ENCODE measurements at regions not wholly inside any gene's neighbourhood (a gene's known extent, or its start where the extent isn't known, plus 50 kb on each side); places are given as distances from the start of the nearest gene placed in this dataset.
A peak's percentile ranks its signal among the peaks of the same experiment; 100 is the strongest.

DNA sequence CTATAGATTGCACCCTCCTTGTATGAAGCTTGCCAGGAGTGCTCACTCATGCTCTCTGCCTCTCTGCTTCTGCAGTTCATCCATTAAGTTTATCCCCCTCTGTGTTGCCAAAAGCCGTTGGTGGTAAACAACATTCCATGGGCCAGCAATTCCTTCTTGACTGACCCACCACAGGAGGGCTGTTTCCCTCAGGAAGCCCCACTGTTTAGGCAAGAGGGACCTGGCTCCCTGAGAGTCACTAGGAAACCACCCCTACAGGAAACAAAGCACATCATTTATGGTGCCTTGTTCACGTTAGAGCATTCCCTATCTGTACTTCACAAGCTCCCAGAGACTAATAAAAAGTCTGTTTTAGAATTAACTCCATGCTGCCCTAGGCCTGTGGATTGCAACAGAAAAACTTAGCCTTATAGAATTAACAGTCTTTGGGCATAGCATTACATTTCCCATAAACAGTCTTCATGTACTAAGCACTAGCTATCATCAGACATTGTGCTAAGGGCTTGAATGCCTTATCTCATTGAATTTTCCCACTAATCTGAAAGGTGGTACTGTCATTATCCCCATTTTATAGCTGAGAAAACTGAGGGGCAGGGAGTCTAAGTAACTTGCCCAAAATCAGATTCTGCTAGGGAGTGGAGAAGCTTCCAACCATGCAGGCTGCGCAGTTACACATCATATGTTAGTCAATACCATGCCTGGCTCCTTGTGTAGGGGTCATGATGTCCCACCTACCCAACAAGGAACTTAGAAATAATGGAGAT, 149.9 kb downstream of the SHQ1 start:
- DNase-seq = no peak

DNA sequence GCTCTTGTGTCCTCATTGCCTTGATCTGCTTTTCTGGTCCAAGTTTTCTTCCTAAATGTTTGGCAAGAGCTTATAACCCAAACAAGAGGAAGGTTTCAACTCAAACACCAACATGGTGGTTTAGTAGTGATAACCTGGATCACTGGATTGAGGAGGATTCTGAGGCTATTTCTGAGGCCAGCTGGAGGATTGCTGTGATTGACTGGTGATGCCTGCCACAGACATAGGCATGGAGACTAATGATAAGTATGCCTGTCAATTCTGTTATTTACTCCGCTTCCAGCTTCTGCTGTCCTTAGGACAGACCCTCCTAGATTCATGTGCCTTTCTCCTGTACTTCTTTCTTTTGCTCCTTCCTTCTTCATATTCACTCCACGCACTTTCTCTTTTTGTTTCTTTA, 150.5 kb downstream of the SHQ1 start:
- DNase-seq = no peak

DNA sequence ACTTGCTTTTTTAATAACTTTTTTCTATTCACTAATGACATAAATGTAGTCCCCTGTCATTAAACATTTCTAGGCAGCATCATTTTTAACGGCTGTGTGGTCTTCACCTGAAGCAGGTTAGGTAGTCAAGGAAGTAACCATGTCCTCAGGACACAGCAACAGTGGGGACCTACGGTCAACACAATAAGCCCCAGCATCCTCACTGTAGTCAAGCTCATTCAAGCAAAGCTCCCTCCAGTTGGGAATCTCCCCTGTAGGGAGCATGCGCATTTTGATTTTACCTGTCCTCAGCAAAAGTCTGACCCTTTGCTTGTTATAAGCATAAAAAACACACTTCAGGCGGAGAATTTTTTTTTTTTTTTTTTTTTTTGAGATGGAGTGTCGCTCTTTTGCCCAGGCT, 151.4 kb downstream of the SHQ1 start:
- DNase-seq = no peak

DNA sequence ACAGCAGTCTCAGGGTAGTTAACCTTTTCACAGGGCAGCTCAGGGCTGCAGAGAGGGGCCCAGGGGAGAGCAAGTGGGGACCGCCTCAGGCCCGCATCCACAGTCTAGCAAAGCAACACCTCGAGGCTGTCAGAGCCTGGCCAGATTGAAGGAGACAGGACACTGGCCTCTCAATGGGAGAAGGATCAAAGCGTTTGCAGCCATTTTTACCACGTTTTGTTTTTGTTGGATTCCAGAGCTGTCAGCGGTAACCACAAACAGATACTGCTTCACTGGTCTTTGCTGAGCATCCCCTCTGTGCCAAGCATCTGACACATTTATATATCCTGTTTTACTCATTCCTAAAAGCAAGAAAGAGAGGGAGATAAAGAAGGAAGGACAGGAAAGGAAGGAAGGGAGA, 153.8 kb downstream of the SHQ1 start:
- no peak for DNase-seq

DNA sequence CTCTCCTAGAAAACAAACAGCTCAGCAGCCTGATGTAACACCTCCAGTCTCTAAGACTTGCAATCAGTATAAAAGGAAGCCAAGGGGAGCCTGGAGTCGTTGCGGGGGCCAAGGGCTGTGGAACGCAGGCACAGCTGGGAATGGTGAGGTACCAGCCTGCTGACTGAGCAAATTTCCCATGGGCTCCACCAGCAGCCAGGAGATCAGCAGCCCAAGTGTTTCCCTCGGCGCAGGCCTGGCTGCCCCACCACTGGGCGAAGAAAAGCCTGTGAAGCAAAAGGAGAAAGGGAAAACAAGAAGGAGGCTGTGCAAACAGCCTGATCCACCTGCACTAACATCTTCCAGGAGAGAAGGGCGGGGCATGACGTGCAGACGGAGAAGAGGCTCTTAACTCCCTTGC, 155.3 kb downstream of the SHQ1 start:
- DNase-seq = no peak

DNA sequence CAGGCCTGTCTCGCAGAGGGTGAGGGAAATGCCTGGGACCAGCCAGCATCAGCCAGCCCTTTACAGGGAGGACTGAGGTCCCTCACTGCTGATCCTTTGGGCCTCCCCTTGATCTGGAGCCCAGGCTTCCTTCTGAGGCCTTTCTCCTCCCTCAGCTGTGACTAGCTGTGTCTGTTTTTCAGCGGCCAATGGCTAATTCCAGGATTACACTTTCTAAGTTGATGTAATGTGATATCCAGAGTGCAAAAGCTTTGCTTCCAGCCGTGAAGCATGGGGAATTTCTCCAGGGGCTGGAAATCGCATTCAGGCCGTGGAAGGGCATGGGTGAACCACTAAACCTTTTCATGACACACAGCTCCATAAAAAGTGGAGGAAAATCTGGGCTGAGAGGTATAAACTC, 157.6 kb downstream of the SHQ1 start:
- no peak for DNase-seq

DNA sequence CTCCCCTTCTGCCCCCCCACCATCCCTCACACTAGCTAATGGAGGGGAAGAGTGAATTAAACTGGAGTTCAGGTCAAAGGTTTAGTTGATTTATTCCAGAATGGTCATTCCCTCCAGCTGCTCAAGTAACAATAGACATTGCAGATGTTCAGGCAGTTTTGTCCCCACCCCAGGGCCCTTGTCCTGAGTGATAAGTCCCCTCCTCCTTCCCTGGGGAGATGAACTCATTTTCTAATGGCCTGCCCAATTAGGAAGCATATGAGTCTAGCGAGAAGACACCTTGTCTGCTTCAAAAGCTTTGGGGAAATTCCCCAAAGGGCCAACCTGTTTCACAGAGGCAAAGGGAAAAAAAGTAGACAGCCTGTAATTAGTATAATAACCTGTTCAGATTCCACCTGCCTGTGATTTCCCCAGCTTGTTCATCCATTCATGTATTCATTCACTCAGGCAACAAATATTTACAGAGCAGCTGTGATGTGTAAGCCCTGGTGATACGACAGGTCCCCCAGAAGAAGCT, 165.3 kb downstream of the SHQ1 start:
- DNase-seq = peak; percentile 79 to 82

DNA sequence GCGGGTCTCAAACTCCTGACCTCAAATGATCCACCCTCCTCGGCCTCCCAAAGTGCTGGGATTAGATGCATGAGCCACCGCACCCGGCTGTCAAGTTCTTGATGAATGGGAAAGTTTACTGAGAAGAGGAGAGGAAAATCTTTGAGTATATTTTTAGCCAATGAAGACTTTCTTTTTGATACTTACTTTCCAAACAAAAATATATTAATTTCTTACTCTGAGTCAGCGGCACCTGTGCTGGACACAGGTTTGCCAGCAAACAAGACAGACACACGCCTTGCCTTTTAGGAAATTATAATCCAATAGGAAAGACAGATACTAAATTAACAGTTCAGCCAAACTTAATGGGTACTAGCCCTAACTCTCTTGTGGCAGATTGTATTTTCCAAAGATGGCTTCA, 166.6 kb downstream of the SHQ1 start:
- no peak for DNase-seq

DNA sequence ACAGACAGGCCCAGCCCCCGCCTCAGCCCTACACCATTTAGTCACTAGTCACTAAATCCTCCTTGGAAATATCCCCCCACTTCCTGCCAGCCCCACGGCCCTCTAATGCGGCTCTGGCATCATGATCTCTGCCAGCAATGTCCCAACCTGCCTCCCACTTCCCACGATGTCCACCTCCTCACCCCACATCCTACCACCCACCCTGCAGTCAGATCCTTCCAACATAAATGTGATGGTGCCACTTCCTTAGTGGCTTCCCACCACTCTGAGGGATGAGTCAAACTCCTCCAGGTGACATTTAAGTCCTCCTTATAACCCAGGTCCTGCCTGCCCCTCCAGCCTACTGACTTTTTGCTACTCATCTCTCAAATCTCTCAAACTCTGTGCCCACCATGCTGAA, 167.5 kb downstream of the SHQ1 start:
- no peak for DNase-seq

DNA sequence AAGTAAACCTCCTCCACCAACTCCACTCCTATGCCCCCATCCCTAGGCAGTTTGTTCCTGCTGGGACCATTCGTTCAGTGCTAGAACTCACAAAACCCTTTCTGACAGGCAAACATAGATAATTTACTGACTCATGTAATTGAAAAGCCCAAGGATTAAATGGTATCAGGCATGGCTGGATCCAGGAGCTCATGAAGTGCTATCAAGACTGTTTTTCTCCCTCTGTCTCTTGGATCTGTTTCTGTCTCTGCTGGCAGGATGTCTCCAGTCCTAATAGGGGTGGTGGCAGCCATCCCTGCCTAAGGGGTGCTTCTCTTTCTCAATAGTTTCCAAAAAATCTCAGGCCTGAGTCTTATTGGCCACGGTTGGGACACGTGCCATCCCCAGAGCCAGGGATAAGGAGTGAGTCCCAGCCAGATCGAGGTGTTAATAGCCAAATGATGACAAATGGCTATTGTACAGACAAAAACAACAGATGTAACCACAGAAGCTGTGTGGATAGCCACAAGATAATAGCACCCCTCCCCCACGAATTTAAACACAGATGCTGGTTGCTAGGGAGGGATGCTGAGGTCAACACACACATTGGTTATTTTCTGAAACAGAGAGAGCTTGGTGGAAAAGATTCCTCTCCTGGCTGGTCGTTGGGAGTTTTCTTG, 168.6 kb downstream of the SHQ1 start:
- DNase-seq = no peak

DNA sequence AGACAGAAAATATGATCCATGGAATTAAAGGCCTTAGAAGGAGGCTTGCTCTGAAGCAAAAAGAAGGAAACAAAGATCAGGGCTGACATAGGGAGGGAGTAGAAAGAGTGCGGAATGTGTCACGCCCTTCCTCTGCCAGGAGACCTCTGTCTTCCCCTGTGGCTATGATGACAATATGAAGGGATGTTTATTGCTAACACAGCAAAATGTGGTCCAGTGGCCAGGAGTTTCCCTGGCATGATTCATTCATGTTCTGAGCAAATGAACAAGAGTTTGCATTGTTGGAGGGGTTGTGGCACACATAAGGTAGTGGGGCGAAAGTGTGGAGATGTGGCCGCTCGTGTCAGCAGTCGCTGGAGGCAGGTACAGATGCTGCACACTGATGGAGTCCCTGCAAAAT, 169.4 kb downstream of the SHQ1 start:
- no peak for DNase-seq

DNA sequence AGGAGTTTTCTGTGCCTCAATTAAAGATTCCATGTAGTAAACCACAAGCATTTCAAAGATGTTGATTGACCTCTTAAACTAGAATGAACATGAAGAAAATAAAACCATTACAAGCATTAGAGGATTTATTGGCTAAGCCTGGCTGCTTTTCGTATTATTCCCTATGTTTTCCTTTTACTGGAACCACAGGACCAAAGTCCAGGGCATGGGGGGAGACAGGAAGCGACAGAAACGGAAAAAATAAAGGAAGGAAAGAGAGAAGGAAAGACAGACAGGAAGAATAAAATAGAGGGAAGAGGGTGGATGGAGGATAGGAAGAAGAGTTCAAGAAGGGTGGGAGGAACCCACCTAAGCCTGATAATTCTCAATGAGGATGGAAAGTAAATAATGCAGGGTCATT, 169.9 kb downstream of the SHQ1 start:
- DNase-seq = no peak

DNA sequence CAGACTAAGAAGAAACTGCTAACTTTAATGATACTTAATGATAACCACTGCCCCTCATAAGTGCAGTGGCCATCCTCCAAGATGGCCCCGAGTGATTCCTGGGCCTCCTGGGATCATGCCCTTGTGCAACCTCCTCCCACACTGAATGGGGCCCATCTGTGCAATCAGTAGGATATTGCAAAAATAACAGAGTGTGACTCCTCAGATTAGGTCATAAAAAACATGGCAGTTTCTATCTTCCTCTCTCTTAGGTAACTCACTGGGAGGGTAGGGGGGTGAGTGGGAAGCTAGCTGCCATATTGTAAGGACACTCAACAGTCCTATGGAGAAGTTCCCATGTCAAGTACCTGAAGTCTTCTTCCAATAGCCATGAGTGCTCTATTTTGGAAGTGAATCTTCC, 173.0 kb downstream of the SHQ1 start:
- DNase-seq = no peak

DNA sequence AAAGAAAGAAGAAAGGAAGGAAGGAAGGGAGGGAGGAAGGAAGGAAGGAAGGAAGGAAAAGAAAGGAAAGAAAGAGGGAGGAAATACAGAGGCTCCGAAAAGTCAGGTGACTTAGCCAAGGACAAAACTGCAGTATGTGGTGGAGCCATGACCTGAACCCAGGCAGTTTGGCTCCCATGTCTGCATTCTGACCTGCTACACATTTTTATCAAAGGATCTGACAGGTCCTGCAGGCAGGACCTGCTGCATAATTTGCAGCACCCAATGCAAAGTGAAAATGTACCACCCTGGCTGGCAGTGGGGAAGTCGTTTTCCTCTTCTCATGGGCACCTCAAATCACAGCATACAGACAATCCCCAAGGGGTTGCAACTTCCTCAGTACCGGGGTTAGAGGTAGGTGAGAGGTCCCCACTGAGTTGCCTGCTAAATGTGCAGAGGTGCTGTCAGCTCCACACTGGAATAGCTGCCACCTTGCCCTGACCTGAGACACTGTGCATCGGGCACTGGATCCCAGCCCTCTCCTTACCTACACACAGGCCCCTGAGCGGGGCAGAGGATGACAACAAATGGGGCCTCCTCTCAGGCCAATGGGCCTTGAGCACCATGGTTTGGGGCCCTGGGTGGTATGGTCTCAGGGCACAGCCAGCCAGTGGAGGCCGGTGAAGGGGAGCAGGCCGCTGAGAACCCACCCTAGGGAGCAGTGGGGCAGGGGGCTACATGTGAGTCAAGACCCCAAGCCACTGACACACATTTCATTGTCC, 175.1 kb downstream of the SHQ1 start:
- no peak for DNase-seq

DNA sequence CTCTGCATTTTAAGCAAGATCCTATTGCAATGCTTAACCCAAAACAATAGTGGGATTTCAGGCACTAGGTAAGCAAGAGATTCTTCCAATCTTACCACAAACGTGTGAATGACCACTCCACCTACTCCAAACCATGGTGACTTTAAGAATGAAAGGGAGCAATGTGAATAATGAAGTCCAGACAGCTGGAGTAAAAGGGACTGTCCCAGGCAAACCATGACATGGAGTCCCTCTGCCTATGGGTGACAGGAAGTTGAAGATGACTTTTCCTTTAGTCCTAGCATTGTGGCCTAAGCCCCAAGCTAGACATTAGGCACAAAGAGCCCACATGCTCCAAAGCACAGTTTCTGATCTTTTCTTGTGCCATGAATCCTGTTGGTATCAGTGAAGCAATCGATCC, 179.0 kb downstream of the SHQ1 start:
- DNase-seq = no peak

DNA sequence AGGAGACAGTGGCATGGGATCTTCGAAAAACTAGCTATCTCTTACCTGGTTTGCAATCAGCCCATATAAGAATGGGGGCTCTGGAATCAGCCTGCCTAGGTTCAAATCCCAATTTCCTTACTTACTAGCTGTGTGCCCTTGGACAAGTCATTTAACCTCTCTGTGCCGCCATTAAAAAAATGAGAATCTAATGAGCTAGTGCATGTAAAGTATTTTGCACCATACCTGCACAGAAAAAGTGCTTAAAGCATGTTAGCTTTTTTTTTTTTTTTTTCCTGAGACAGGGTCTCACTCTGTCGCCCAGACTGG, 181.8 kb downstream of the SHQ1 start:
- DNase-seq = no peak

DNA sequence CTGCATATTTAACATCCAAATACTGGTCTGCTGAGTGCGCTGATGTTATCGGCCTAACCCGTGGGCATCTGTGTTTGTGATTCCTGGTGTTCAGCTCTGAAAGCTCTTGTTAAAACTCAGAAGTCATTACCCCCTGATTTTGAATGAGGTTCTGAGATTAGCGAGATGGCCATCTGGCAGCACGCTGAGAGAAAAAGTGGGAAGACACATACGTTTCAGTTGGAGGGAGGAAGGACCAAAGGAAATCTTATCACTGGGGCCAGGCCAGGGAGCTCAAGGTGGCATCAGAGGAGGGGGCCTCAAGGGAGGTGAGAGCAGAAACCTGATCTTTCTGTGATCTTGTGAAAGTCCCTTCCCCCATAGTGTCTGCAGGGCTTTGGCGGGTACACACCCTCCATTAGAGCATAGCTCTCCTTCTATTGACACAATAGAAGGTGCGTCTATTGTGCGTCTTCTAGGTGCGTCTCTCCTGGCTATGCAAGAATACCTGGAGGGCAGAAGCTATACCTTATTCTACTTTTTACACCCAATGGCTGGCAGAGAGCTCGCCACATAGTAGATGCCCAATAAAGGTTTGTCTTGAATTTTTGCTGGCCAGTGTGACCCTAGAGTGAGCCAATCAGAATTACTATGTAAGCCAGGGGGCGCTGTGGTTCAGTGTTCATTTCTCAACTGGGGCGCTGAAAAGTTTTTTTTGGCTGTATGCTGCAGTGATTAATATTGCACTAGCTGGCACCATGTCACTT, 182.4 kb downstream of the SHQ1 start:
- DNase-seq = no peak

DNA sequence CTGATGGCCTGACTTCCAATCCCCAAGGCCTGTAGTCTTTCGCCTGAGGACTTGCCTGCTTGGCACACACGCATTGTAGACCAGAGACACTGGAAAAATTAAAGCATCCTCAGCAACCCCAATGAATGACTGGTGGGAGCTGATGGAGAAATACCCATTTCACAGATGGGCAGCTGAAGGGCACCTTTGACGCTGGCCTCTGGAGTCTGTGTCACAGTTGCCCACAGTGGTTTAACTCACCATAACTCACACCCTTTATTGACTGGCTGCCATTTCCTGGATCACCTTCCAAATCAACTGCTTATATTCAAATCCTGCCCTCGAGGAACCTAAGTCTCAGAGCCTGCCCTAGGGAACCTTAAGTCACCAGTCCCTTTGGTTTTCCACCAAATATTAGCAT, 183.1 kb downstream of the SHQ1 start:
- no peak for DNase-seq

DNA sequence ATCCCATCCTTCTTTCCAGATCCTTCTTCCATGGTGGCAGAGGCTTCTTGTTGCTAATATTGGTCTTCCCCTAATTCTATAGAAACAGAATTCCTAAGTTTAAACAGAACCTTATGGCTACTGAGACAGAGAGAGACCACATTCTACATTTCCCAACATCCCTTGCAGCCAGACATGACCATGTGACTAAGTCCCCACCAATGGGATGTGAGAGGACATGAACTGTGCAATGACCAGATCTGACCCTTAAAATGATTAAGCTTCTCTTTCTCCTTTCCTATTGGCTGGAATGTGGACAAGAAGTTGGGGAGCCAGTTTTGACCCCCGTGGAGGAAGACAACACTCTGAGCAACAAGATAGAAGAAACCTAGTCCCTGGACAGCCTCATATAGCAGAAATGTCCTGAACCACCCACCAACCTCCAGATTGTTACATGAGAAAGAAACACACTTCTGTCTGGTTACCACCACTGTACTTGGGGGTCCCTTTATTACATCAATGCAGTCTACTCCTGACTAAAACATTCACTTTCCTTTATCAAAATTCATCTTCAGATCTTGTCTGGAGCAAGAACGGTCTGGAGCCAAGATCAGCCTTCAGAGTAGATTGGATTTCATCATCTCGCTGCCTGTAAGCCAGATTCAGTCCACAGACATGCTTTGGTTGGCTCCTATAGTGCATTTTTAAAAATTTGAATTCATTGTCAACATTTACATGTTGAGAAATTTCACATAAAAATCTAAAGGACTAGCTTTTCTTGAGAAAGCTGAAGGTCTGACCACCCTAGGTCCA, 183.9 kb downstream of the SHQ1 start:
- DNase-seq = no peak

DNA sequence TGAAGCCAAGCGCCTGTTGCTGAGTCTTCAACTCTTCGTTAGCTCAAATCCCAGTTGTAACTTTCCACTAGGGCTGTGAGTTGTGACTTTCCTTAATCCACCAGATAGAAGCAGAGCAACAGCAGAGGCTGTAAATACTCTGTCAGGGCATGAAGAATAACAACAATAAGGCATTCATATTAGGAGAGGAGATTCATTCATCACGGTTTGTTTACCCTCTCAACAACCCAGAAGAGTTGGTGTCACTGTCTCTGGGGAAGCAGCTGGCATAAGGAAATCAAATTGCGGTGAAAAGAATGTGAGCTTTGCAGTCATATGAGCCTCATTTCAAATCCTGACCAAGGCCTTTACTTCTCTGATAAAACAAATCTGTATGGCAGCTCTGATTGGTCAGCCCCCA, 184.8 kb downstream of the SHQ1 start:
- DNase-seq = no peak

DNA sequence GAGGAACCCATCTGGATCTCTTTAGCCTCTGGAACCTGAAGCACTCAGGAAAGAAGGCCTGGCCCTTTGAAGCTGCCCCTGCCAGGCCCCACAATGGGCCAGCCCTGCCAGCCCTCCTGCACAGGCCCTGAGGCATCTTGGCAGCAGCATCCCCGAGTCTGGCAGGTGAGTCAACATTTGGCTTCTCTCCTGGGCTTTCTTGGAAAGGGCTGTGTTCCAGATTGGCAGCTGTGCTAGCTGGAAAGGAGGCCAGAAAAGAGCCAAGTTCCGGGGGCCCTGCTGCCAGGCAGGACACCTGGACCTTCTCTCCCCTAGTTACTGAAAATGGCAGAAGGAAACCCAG, 187.2 kb downstream of the SHQ1 start:
- no peak for DNase-seq

DNA sequence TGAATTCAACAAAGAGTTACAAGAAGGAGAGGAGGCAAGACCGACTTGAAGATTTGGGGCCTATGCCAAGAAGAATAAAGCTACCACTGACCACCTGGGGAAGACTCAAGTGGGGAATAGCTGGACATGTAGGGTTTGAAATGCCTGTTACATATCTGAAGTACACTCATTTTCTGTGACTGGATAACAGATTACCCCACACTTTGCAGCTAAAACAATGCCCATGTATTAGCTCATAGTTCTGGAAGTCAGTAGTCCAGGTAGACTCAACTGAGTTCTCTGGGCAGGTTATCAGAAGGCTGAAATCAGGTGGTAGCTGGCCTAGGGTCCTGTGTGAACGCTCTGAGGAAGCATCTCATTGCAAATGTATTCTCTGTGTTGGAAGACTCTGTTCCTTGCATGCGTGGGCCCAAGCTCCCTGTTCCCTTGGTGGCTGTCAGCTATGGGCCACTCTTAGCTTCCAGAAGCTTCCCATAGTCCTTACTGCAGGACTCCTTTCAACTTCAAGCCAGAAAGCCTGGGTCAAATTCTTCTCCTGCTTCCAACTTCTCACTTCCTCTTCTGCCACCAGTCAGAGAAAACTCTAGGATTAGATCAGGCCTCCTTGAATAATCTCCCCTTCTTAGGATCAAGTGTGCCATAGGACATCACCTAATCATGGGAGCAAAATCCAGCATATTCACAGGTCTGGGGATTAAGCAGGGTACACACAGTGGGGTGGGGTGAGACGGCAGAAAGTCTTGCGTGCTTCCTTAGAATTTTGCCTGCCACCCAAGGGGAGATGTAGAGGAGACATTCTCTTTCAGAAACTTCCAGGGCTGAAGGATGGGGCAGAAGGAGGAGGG, 187.8 kb downstream of the SHQ1 start:
- DNase-seq = no peak

Measured in NCI-H1930 (cell line).